ENCODE measurements at regions not wholly inside any gene's neighbourhood (a gene's known extent, or its start where the extent isn't known, plus 50 kb on each side); places are given as distances from the start of the nearest gene placed in this dataset.
A peak's percentile ranks its signal among the peaks of the same experiment; 100 is the strongest.

DNA sequence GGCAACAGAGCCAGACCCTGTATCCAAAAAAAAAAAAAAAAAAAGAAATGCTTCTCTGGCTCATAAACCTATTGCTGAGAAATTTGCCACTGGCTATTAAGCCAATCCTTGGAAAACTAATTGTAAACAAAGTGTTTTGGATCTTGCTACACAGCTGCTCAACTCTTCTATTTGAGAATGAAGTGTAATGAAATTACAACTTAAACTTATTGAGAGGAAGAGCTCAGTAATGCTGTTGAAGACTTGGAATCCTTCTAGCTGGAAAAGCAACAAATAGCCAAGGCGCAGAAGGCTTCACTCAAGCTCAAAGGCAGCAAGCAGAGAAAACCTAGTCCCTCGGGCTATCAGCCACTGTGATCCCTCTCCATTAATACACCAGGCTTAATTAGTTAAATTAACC lies 99.6 kb upstream of the ZNF438 start:
- Histone ChIP-seq H3K4me3 (ENCODE audit: low read length in 2 of 2) (no peak overlapping the region), H3K27ac (replicated peaks; ENCODE audit: low read length) (no peak overlapping the region), H3K27me3 (ENCODE audit: control insufficient read depth in 3 of 3, insufficient read depth in 3 of 3, low read depth in 1 of 3, low read length in 3 of 3) (no peaks in the 10 kb centered on the region), H2BK15ac (ENCODE audit: low read length) (no peak overlapping the region), H2BK120ac (ENCODE audit: low read depth, low read length) (no peak overlapping the region), H2BK12ac (ENCODE audit: low read length) (no peak overlapping the region), H3K14ac (ENCODE audit: low read length) (no peak overlapping the region), H2BK5ac (ENCODE audit: low read length) (no peak overlapping the region), H3K79me1 (ENCODE audit: low read depth, low read length) (no peaks in the 10 kb centered on the region), H3K23ac (ENCODE audit: low read depth, low read length, poor library complexity) (no peak overlapping the region), H3K4ac (ENCODE audit: low read length) (no peak overlapping the region), H3K4me1 (ENCODE audit: control insufficient read depth in 2 of 2, insufficient read depth in 1 of 2, low read depth in 1 of 2, low read length in 2 of 2) (peaks cover 17 to 19% of the 10 kb centered on the region in 2 donors), H2AFZ (ENCODE audit: low read length) (no peak overlapping the region), H2AK5ac (ENCODE audit: low read depth, low read length) (no peak overlapping the region), H3K9ac (ENCODE audit: low read depth, low read length, poor library complexity) (no peak overlapping the region), H3K9me3 (replicated peaks in 1 of 2; ENCODE audit: control insufficient read depth in 2 of 2, insufficient read depth in 1 of 2, low read depth in 1 of 2, low read length in 2 of 2) (no peaks in the 10 kb centered on the region), H3K18ac (ENCODE audit: low read length) (no peak overlapping the region), H4K91ac (ENCODE audit: low read depth, low read length, poor library complexity) (no peak overlapping the region), H3K36me3 (replicated peaks in 1 of 2; ENCODE audit: control insufficient read depth in 2 of 2, insufficient read depth in 2 of 2, low read length in 2 of 2) (no peaks in the 10 kb centered on the region), H3K4me2 (ENCODE audit: insufficient read depth, low read length, poor library complexity, severe bottlenecking) (no peak overlapping the region), H4K8ac (ENCODE audit: low read depth, low read length) (no peak overlapping the region)
- DNase-seq (ENCODE audit: low spot score), result no peak
- no CpG with 5 or more reads among the region's 2 CpGs for WGBS, 2 donors (ENCODE audit: extremely low coverage in 2 of 2, insufficient read length in 2 of 2, insufficient replicate concordance in 1 of 2)

DNA sequence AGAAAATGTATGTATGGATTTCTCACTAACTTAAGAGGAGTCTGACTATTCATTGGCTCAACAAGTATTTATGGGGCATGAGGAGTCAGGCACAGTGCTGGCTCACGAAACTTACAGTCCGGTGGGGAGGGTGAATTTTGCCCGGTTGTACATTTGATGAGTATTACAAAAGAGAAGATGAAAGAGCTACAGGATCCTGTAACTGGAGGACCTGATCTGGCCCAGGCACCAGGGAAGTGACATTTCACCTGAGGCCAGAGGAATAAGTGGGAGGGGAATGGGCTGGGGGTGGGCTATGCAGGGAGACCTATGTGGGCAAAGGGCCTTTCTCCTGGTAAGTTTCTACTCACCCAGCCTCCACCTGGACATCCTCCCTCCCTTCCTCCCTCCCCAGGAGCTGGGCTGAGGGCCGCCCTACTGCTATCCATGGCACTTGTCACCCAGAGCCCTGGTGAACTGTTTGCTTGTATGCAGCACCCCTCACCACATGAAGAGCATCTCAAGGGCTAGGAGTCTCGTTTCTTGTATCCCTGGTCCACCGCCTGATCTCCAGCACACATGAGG lies 101.1 kb upstream of the ZNF438 start:
- WGBS, 2 donors (ENCODE audit: extremely low coverage in 2 of 2, insufficient read length in 2 of 2, insufficient replicate concordance in 1 of 2), result no CpG with 5 or more reads among the region's 6 CpGs
- H3K4me2 ChIP-seq (ENCODE audit: insufficient read depth, low read length, poor library complexity, severe bottlenecking), result no peak overlapping the region
- peak overlapping the region; percentile 3 for H2BK12ac ChIP-seq (ENCODE audit: low read length)
- no peak overlapping the region for H2AK5ac ChIP-seq (ENCODE audit: low read depth, low read length)
- DNase-seq (ENCODE audit: low spot score), result no peak
- no peaks in the 10 kb centered on the region for H3K36me3 ChIP-seq (replicated peaks in 1 of 2; ENCODE audit: control insufficient read depth in 2 of 2, insufficient read depth in 2 of 2, low read length in 2 of 2)
- H3K27ac ChIP-seq (replicated peaks; ENCODE audit: low read length), result peak overlapping the region; percentile 99
- no peak overlapping the region for H3K9ac ChIP-seq (ENCODE audit: low read depth, low read length, poor library complexity)
- no peak overlapping the region for H4K91ac ChIP-seq (ENCODE audit: low read depth, low read length, poor library complexity)
- peak overlapping the region; percentile 22 for H3K18ac ChIP-seq (ENCODE audit: low read length)
- no peak overlapping the region for H3K4ac ChIP-seq (ENCODE audit: low read length)
- H3K14ac ChIP-seq (ENCODE audit: low read length), result no peak overlapping the region
- H2AFZ ChIP-seq (ENCODE audit: low read length), result no peak overlapping the region
- no peaks in the 10 kb centered on the region for H3K27me3 ChIP-seq (ENCODE audit: control insufficient read depth in 3 of 3, insufficient read depth in 3 of 3, low read depth in 1 of 3, low read length in 3 of 3)
- H2BK15ac ChIP-seq (ENCODE audit: low read length), result no peak overlapping the region
- no peak overlapping the region for H2BK5ac ChIP-seq (ENCODE audit: low read length)
- H2BK120ac ChIP-seq (ENCODE audit: low read depth, low read length), result no peak overlapping the region
- H3K9me3 ChIP-seq (replicated peaks in 1 of 2; ENCODE audit: control insufficient read depth in 2 of 2, insufficient read depth in 1 of 2, low read depth in 1 of 2, low read length in 2 of 2), result no peaks in the 10 kb centered on the region
- no peak overlapping the region for H3K4me3 ChIP-seq (ENCODE audit: low read length in 2 of 2)
- peaks cover 17 to 19% of the 10 kb centered on the region in 2 donors for H3K4me1 ChIP-seq (ENCODE audit: control insufficient read depth in 2 of 2, insufficient read depth in 1 of 2, low read depth in 1 of 2, low read length in 2 of 2)
- no peaks in the 10 kb centered on the region for H3K79me1 ChIP-seq (ENCODE audit: low read depth, low read length)
- no peak overlapping the region for H3K23ac ChIP-seq (ENCODE audit: low read depth, low read length, poor library complexity)
- H4K8ac ChIP-seq (ENCODE audit: low read depth, low read length), result peak overlapping the region; percentile 85

DNA sequence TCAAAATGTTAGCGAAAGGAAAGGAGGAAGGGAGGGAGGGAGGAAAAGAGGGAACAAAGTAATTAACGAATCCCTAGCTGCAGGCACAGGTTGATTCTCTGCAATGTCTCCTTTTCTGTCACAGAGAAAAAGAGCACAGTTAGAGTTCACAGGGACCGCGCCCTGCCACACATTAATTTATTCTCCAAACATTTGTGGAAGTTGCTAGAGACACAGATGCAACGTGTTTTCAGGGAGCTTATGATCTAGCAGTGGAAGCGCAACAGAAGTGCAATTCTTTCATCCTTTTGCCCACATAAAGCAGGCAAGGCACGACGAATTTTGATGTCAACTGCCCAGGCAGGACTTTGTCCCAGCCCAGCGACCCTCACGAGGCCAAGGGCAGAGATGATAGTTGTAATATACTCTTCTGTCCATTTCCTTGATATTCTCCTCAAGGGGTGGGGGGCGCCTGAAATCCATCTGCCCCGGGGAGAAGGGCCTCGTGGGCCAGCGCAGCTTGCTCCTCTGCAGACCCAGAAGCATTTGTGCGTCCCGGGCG lies 101.7 kb upstream of the ZNF438 start:
- Histone ChIP-seq H3K27me3 (ENCODE audit: control insufficient read depth in 3 of 3, insufficient read depth in 3 of 3, low read depth in 1 of 3, low read length in 3 of 3) (no peaks in the 10 kb centered on the region), H2BK5ac (ENCODE audit: low read length) (peak overlapping the region; percentile 94), H3K36me3 (replicated peaks in 1 of 2; ENCODE audit: control insufficient read depth in 2 of 2, insufficient read depth in 2 of 2, low read length in 2 of 2) (no peaks in the 10 kb centered on the region), H4K91ac (ENCODE audit: low read depth, low read length, poor library complexity) (no peak overlapping the region), H3K4me3 (ENCODE audit: low read length in 2 of 2) (peak overlapping the region in 1 of 2 donors; percentile 36), H4K8ac (ENCODE audit: low read depth, low read length) (peak overlapping the region; percentile 85), H3K18ac (ENCODE audit: low read length) (peak overlapping the region; percentile 86), H3K23ac (ENCODE audit: low read depth, low read length, poor library complexity) (no peak overlapping the region), H2AK5ac (ENCODE audit: low read depth, low read length) (no peak overlapping the region), H3K27ac (replicated peaks; ENCODE audit: low read length) (peak overlapping the region; percentile 99), H3K4ac (ENCODE audit: low read length) (no peak overlapping the region), H3K14ac (ENCODE audit: low read length) (no peak overlapping the region), H2BK12ac (ENCODE audit: low read length) (no peak overlapping the region), H3K4me2 (ENCODE audit: insufficient read depth, low read length, poor library complexity, severe bottlenecking) (peak overlapping the region; percentile 47), H3K9ac (ENCODE audit: low read depth, low read length, poor library complexity) (no peak overlapping the region), H3K79me1 (ENCODE audit: low read depth, low read length) (no peaks in the 10 kb centered on the region), H3K4me1 (ENCODE audit: control insufficient read depth in 2 of 2, insufficient read depth in 1 of 2, low read depth in 1 of 2, low read length in 2 of 2) (peaks cover 17 to 19% of the 10 kb centered on the region in 2 donors), H2AFZ (ENCODE audit: low read length) (peak overlapping the region; percentile 75), H2BK15ac (ENCODE audit: low read length) (no peak overlapping the region), H2BK120ac (ENCODE audit: low read depth, low read length) (no peak overlapping the region), H3K9me3 (replicated peaks in 1 of 2; ENCODE audit: control insufficient read depth in 2 of 2, insufficient read depth in 1 of 2, low read depth in 1 of 2, low read length in 2 of 2) (no peaks in the 10 kb centered on the region)
- peak; percentile 20 for DNase-seq (ENCODE audit: low spot score)
- WGBS, 2 donors (ENCODE audit: extremely low coverage in 2 of 2, insufficient read length in 2 of 2, insufficient replicate concordance in 1 of 2), result no CpG with 5 or more reads among the region's 17 CpGs

DNA sequence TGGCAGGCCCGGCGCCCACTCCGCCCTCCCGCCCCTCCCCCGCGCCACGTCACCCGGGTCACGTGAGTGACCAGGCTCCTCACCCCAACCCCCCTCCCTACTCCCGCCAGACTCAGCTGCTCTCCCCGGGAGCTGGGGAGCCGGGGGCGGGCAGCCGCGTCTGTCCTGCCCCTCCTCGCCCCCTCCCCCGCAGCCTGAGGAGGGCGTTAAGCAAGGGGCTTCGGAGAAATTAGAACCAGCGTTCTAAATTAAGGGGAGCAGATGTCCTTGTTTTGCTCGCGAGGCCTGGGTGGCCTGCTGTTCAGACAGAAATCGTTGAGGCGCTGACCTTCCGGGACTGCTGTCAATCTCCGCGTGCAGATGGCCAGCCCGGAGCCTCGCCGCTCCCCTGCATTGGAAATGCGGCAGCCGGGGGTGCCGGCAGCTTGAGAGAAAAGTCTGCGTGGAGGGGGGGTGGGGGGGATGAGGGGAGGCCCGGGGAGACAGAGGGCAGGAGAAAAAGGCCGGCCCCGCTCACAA lies 102.2 kb upstream of the ZNF438 start:
- Histone ChIP-seq H3K27ac (replicated peaks; ENCODE audit: low read length) (peak overlapping the region; percentile 99), H3K79me1 (ENCODE audit: low read depth, low read length) (no peaks in the 10 kb centered on the region), H3K4me2 (ENCODE audit: insufficient read depth, low read length, poor library complexity, severe bottlenecking) (peak overlapping the region; percentile 66), H3K4ac (ENCODE audit: low read length) (no peak overlapping the region), H3K14ac (ENCODE audit: low read length) (no peak overlapping the region), H3K23ac (ENCODE audit: low read depth, low read length, poor library complexity) (no peak overlapping the region), H3K4me3 (ENCODE audit: low read length in 2 of 2) (peak overlapping the region; percentile 1 to 36), H2BK5ac (ENCODE audit: low read length) (peak overlapping the region; percentile 94), H3K36me3 (replicated peaks in 1 of 2; ENCODE audit: control insufficient read depth in 2 of 2, insufficient read depth in 2 of 2, low read length in 2 of 2) (no peaks in the 10 kb centered on the region), H4K91ac (ENCODE audit: low read depth, low read length, poor library complexity) (no peak overlapping the region), H3K9ac (ENCODE audit: low read depth, low read length, poor library complexity) (no peak overlapping the region), H3K18ac (ENCODE audit: low read length) (peak overlapping the region; percentile 95), H4K8ac (ENCODE audit: low read depth, low read length) (no peak overlapping the region), H2AFZ (ENCODE audit: low read length) (peak overlapping the region; percentile 85), H2BK120ac (ENCODE audit: low read depth, low read length) (no peak overlapping the region), H2BK12ac (ENCODE audit: low read length) (no peak overlapping the region), H3K27me3 (ENCODE audit: control insufficient read depth in 3 of 3, insufficient read depth in 3 of 3, low read depth in 1 of 3, low read length in 3 of 3) (no peaks in the 10 kb centered on the region), H2AK5ac (ENCODE audit: low read depth, low read length) (no peak overlapping the region), H2BK15ac (ENCODE audit: low read length) (no peak overlapping the region), H3K4me1 (ENCODE audit: control insufficient read depth in 2 of 2, insufficient read depth in 1 of 2, low read depth in 1 of 2, low read length in 2 of 2) (peaks cover 17 to 19% of the 10 kb centered on the region in 2 donors), H3K9me3 (replicated peaks in 1 of 2; ENCODE audit: control insufficient read depth in 2 of 2, insufficient read depth in 1 of 2, low read depth in 1 of 2, low read length in 2 of 2) (no peaks in the 10 kb centered on the region)
- WGBS, 2 donors (ENCODE audit: extremely low coverage in 2 of 2, insufficient read length in 2 of 2, insufficient replicate concordance in 1 of 2), result no CpG with 5 or more reads among the region's 37 CpGs
- DNase-seq (ENCODE audit: low spot score), result peak; percentile 87
